Upper lobe of left lung (tissue), 6 donors: ENCODE measurements at regions not wholly inside any gene's neighbourhood (a gene's known extent, or its start where the extent isn't known, plus 50 kb on each side); places are given as distances from the start of the nearest gene placed in this dataset.

Experiments used
- ATAC-seq, 2 donors: fragments of 200-7000 bp; cut with Tn5 transposase; one replicate each; pipeline ENCODE4 v1.9.1; 2022; ENCODE audit warnings: mild to moderate bottlenecking in 2 of 2, moderate library complexity in 2 of 2; ENCODE audit not compliant: low FRiP score in 2 of 2
- DNase-seq, 2 donors: peaks; one replicate each; pipeline ENCODE4 v3.0.0-alpha.2; 2019 to 2020
- H3K27ac ChIP-seq, 4 donors: fragments of 200-600 bp; sonication (generic); one replicate each; pipeline ENCODE4 v1.5.1; 2016 to 2019
- H3K27me3 ChIP-seq, 4 donors: fragments of 200-600 bp; sonication (generic); one replicate each; pipeline ENCODE4 v1.5.1; 2017 to 2019
- H3K36me3 ChIP-seq, 4 donors: fragments of 200-600 bp; sonication (generic); one replicate each; pipeline ENCODE4 v1.5.1; 2016 to 2019
- H3K4me1 ChIP-seq, 4 donors: fragments of 200-600 bp; sonication (generic); one replicate each; pipeline ENCODE4 v1.5.1; 2018 to 2019
- H3K4me3 ChIP-seq, 4 donors: fragments of 200-600 bp; sonication (generic); one replicate each; pipeline ENCODE4 v1.5.1; 2017 to 2019; ENCODE audit warnings: mild to moderate bottlenecking in 2 of 4, moderate library complexity in 1 of 4
- H3K9me3 ChIP-seq, 4 donors: fragments of 200-600 bp; sonication (generic); one replicate each; pipeline ENCODE4 v1.5.1; 2018 to 2019
- CTCF ChIP-seq, 6 experiments: fragments of 450-650 bp in 4 of 6; fragments of 200-600 bp in 2 of 6; sonication (generic) in 2 of 6; IDR thresholded peaks; one replicate each; pipeline ENCODE4 v1.5.1; 2016 to 2019; ENCODE audit warnings: antibody characterized with exemption in 6 of 6
- EP300 ChIP-seq, 4 donors: sonication (generic); formaldehyde crosslinking; IDR thresholded peaks; one replicate each; pipeline ENCODE4 v1.5.1; 2017; ENCODE audit warnings: antibody characterized with exemption in 4 of 4, control low read depth in 2 of 4
- POLR2A ChIP-seq, 4 donors: fragments of 450-650 bp; IDR thresholded peaks; one replicate each; pipeline ENCODE4 v1.5.1; 2016 to 2017; ENCODE audit warnings: antibody characterized with exemption in 4 of 4, mild to moderate bottlenecking in 2 of 4
- POLR2AphosphoS5 ChIP-seq, 2 donors: sonication (generic); formaldehyde crosslinking; IDR thresholded peaks; one replicate each; pipeline ENCODE4 v1.5.1; 2017; ENCODE audit warnings: antibody characterized with exemption in 2 of 2
- WGBS, 2 donors: methylation state at CpG; one replicate each; pipeline ENCODE4 v1.1.5; 2017 to 2018; 5-methylcytosine and 5-hydroxymethylcytosine counted together
- donor health status: DM: no; HTN: no; CAD: no; lungs with moderate emphysema.
- donor health status: DM: no; HTN: yes; CAD: no; lungs with severe emphysema.

DNA sequence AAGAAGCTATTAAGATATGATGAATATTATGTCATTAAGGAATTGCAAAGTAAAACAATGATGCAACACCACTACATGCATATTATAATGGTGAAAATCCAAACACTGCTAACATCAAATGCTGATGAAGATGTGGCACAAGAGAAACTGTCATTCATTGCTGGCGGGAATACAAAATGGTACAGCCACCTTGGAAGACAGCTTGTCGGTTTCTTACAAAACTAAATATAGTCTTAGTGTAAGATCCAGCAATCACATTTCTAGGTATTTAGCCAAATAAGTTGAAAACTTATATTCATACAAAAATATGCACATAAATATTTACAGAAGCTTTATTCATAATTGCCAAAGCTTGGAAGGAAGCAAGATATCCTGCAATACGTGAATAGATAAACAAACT lies 114.9 kb upstream of the EDNRB start:
- DNase-seq (no peak), ATAC-seq (no peak)
- Histone ChIP-seq H3K4me1 (peaks cover 0 to 7% (median 3%) of the 10 kb centered on the region in 4 donors), H3K27me3 (no peaks in the 10 kb centered on the region), H3K4me3 (no peak overlapping the region), H3K9me3 (no peaks in the 10 kb centered on the region), H3K36me3 (no peaks in the 10 kb centered on the region), H3K27ac (no peak overlapping the region)
- TF ChIP-seq POLR2A (IDR thresholded peaks at IDR 0.05) (no peak), POLR2AphosphoS5 (IDR thresholded peaks at IDR 0.05) (no peak), EP300 (IDR thresholded peaks at IDR 0.05) (no peak), CTCF (IDR thresholded peaks at IDR 0.05) (no peak)
- WGBS, 2 donors, result 38 to 44% methylated on average over 3 of the region's 3 CpGs

DNA sequence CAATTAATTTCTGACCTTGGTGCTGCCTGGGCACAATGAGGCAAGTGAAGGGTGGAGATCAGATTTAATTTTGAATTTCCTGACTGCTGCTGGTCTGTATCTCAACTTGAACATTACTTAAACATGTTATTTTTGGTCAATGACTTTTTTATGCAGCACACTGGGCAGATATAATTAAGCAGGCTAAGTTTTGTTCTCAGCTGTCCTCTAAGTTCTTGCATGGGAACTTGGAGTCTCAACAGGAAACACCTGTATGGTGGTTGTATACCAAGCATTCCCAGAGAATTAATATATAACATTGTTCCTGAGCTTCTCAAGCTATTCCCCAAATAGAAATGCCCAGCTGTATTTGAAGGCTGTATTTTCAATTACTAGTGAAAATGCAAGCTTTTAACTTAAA lies 113.5 kb upstream of the EDNRB start:
- DNase-seq (no peak), ATAC-seq (no peak)
- Histone ChIP-seq H3K4me3 (no peak overlapping the region), H3K4me1 (peaks cover 0 to 7% (median 3%) of the 10 kb centered on the region in 4 donors), H3K36me3 (no peaks in the 10 kb centered on the region), H3K27me3 (no peaks in the 10 kb centered on the region), H3K9me3 (no peaks in the 10 kb centered on the region), H3K27ac (peak overlapping the region in 1 of 4 donors; percentile 17)
- TF ChIP-seq POLR2A (IDR thresholded peaks at IDR 0.05) (no peak), POLR2AphosphoS5 (IDR thresholded peaks at IDR 0.05) (no peak), EP300 (IDR thresholded peaks at IDR 0.05) (peak in 1 of 4 donors; percentile 14)

DNA sequence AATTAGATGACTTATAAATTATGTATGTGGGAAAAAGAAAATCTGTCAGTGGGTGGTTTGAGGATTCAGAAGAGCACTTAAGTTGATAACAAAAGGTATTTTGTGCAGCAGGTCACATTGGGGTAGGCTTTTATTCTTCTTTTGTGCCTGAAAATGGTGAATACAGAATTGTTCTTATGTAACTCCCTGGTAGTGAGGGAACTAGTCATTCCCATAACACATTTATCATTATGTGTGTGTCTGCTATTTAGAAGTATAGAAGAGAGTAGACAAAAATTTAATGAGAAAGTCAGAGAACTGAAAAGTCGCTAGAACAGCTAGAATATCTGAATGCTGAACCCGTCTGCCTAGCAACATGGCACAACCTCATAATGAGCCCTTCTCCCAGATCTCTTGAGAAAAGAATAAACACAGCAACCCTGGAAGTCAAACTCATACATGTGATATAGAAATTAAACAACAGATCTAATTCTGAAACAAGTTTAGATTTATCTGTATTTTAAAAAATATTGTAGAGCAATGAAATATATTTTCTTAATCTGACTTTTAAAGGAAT lies 111.8 kb upstream of the EDNRB start:
- 78 to 83% methylated on average over 2 of the region's 2 CpGs for WGBS, 2 donors
- no peaks in the 10 kb centered on the region for H3K36me3 ChIP-seq
- no peak for TF ChIP-seq POLR2A (IDR thresholded peaks at IDR 0.05)
- TF ChIP-seq CTCF (IDR thresholded peaks at IDR 0.05), result no peak
- TF ChIP-seq POLR2AphosphoS5 (IDR thresholded peaks at IDR 0.05), result no peak
- TF ChIP-seq EP300 (IDR thresholded peaks at IDR 0.05), result no peak
- H3K27me3 ChIP-seq, result no peaks in the 10 kb centered on the region
- H3K4me1 ChIP-seq, result peaks cover 0 to 6% (median under 1%) of the 10 kb centered on the region in 4 donors
- ATAC-seq (no peak), DNase-seq (no peak)
- no peak overlapping the region for H3K4me3 ChIP-seq
- no peak overlapping the region for H3K27ac ChIP-seq
- no peaks in the 10 kb centered on the region for H3K9me3 ChIP-seq

- TF ChIP-seq POLR2AphosphoS5 (IDR thresholded peaks at IDR 0.05) (no peak), CTCF (IDR thresholded peaks at IDR 0.05) (no peak), EP300 (IDR thresholded peaks at IDR 0.05) (no peak), POLR2A (IDR thresholded peaks at IDR 0.05) (no peak)
- peaks cover 0 to 1% (median 0%) of the 10 kb centered on the region in 4 donors for H3K9me3 ChIP-seq
- no peaks in the 10 kb centered on the region for H3K36me3 ChIP-seq
- H3K4me1 ChIP-seq, result peaks cover 0 to 6% (median 0%) of the 10 kb centered on the region in 4 donors
- 92 to 93% methylated on average over 6 of the region's 6 CpGs for WGBS, 2 donors
- ATAC-seq (no peak), DNase-seq (no peak)
- no peak overlapping the region for H3K4me3 ChIP-seq
- no peaks in the 10 kb centered on the region for H3K27me3 ChIP-seq
- no peak overlapping the region for H3K27ac ChIP-seq
Observed at GRCh38 chr13:78029901-78030300, 111.3 kb upstream of the EDNRB start.

DNA sequence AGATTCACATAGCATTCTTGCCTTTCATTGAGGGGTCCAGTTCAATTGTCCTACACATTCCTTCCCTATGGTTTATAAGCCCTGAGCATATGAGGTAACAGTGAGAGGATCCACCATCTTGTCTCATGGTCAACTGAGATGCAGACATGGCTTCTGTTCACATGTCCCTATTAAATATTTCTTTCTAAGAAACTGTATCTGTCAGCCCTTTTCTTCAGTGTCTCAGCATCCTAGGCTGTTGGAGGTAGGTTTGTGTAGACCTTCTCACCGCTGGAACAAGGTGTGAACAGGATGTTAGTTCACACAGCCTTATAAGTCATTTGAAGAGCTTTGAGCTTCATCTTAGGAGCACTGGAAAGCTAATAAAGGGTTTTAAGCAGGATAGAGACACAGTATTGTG lies 110.3 kb upstream of the EDNRB start:
- TF ChIP-seq POLR2A (IDR thresholded peaks at IDR 0.05) (no peak), CTCF (IDR thresholded peaks at IDR 0.05) (no peak), POLR2AphosphoS5 (IDR thresholded peaks at IDR 0.05) (no peak), EP300 (IDR thresholded peaks at IDR 0.05) (no peak)
- no peak overlapping the region for H3K27ac ChIP-seq
- H3K27me3 ChIP-seq, result no peaks in the 10 kb centered on the region
- H3K36me3 ChIP-seq, result no peaks in the 10 kb centered on the region
- 75 to 86% methylated on average over 1 of the region's 1 CpG for WGBS, 2 donors
- H3K4me1 ChIP-seq, result peaks cover 0 to 6% (median 0%) of the 10 kb centered on the region in 4 donors
- no peak overlapping the region for H3K4me3 ChIP-seq
- ATAC-seq (no peak), DNase-seq (no peak)
- H3K9me3 ChIP-seq, result peaks cover 0 to 6% (median 0%) of the 10 kb centered on the region in 4 donors
